ENCODE measurements at regions not wholly inside any gene's neighbourhood (a gene's known extent, or its start where the extent isn't known, plus 50 kb on each side); places are given as distances from the start of the nearest gene placed in this dataset.
"Not testable (repeated sequence)": the region's sequence is repeated elsewhere in the genome, so short reads cannot be mapped to it uniquely, and the experiment has no call there.

GRCh38 chr4:114148372-114149070 is 169.1 kb upstream of the ARSJ start:
- not testable (repeated sequence) for H3K27ac ChIP-seq (ENCODE audit: insufficient read depth, low read length)

GRCh38 chr4:114156371-114156770 is 176.9 kb upstream of the ARSJ start:
- no peak for TF ChIP-seq CTCF (conservative IDR thresholded peaks at IDR 0.05 in 1 of 2, IDR thresholded peaks at IDR 0.05 in 1 of 2; ENCODE audit: low read depth in 1 of 2, low read length in 2 of 2)
- TF ChIP-seq EZH2 (IDR thresholded peaks at IDR 0.05; ENCODE audit: low read length, missing control alignments), result no peak
- Histone ChIP-seq H3K4me1 (ENCODE audit: control insufficient read depth, extremely low read depth, insufficient read depth, low read length) (no peaks in the 10 kb centered on the region), H3K79me2 (ENCODE audit: control insufficient read depth, insufficient read depth, low read length) (no peaks in the 10 kb centered on the region), H4K20me1 (ENCODE audit: control insufficient read depth, extremely low read depth, insufficient read depth, low read length) (no peaks in the 10 kb centered on the region), H3K4me3 (replicated peaks in 1 of 4; ENCODE audit: control extremely low read depth in 1 of 4, insufficient read depth in 1 of 4, low read depth in 3 of 4, low read length in 4 of 4) (no peak overlapping the region), H3K36me3 (ENCODE audit: control insufficient read depth, insufficient read depth, low read length) (no peaks in the 10 kb centered on the region), H2AFZ (ENCODE audit: low read length) (no peak overlapping the region), H3K27me3 (ENCODE audit: control insufficient read depth, insufficient read depth, low read length) (no peaks in the 10 kb centered on the region), H3K9me3 (ENCODE audit: control insufficient read depth, insufficient read depth, low read depth, low read length) (no peaks in the 10 kb centered on the region), H3K4me2 (ENCODE audit: extremely low read depth, insufficient read depth, low read length) (no peak overlapping the region), H3K27ac (ENCODE audit: insufficient read depth, low read length) (no peak overlapping the region), H3K9ac (ENCODE audit: insufficient read depth, low read length) (no peak overlapping the region)
- DNase-seq (ENCODE audit: low read depth in 2 of 2), result peak; percentile 34 to 45

More at GRCh38 chr4:114148372-114149070, 169.1 kb upstream of the ARSJ start:
- not testable (repeated sequence) for H2AFZ ChIP-seq (ENCODE audit: low read length); DNase-seq (ENCODE audit: low read depth in 2 of 2); H3K4me1 ChIP-seq (ENCODE audit: control insufficient read depth, extremely low read depth, insufficient read depth, low read length); H4K20me1 ChIP-seq (ENCODE audit: control insufficient read depth, extremely low read depth, insufficient read depth, low read length); H3K27me3 ChIP-seq (ENCODE audit: control insufficient read depth, insufficient read depth, low read length); H3K9me3 ChIP-seq (ENCODE audit: control insufficient read depth, insufficient read depth, low read depth, low read length); H3K36me3 ChIP-seq (ENCODE audit: control insufficient read depth, insufficient read depth, low read length); H3K9ac ChIP-seq (ENCODE audit: insufficient read depth, low read length); H3K79me2 ChIP-seq (ENCODE audit: control insufficient read depth, insufficient read depth, low read length); H3K4me3 ChIP-seq (replicated peaks in 1 of 4; ENCODE audit: control extremely low read depth in 1 of 4, insufficient read depth in 1 of 4, low read depth in 3 of 4, low read length in 4 of 4); H3K4me2 ChIP-seq (ENCODE audit: extremely low read depth, insufficient read depth, low read length)

- Histone ChIP-seq H4K20me1 (ENCODE audit: control insufficient read depth, extremely low read depth, insufficient read depth, low read length) (no peaks in the 10 kb centered on the region), H3K4me1 (ENCODE audit: control insufficient read depth, extremely low read depth, insufficient read depth, low read length) (no peaks in the 10 kb centered on the region), H2AFZ (ENCODE audit: low read length) (no peak overlapping the region), H3K36me3 (ENCODE audit: control insufficient read depth, insufficient read depth, low read length) (no peaks in the 10 kb centered on the region), H3K27me3 (ENCODE audit: control insufficient read depth, insufficient read depth, low read length) (no peaks in the 10 kb centered on the region), H3K9me3 (ENCODE audit: control insufficient read depth, insufficient read depth, low read depth, low read length) (no peaks in the 10 kb centered on the region), H3K4me3 (replicated peaks in 1 of 4; ENCODE audit: control extremely low read depth in 1 of 4, insufficient read depth in 1 of 4, low read depth in 3 of 4, low read length in 4 of 4) (no peak overlapping the region), H3K79me2 (ENCODE audit: control insufficient read depth, insufficient read depth, low read length) (no peaks in the 10 kb centered on the region), H3K9ac (ENCODE audit: insufficient read depth, low read length) (no peak overlapping the region), H3K4me2 (ENCODE audit: extremely low read depth, insufficient read depth, low read length) (no peak overlapping the region), H3K27ac (ENCODE audit: insufficient read depth, low read length) (no peak overlapping the region)
- DNase-seq (ENCODE audit: low read depth in 2 of 2), result no peak
- TF ChIP-seq CTCF (conservative IDR thresholded peaks at IDR 0.05 in 1 of 2, IDR thresholded peaks at IDR 0.05 in 1 of 2; ENCODE audit: low read depth in 1 of 2, low read length in 2 of 2), result no peak
- no peak for TF ChIP-seq EZH2 (IDR thresholded peaks at IDR 0.05; ENCODE audit: low read length, missing control alignments)
These were observed 182.4 kb upstream of the ARSJ start for GRCh38 chr4:114161809-114162208.

Measured in fibroblast of lung (primary cell).